Mucosa of descending colon (tissue), 3 donors: ENCODE measurements at regions not wholly inside any gene's neighbourhood (a gene's known extent, or its start where the extent isn't known, plus 50 kb on each side); places are given as distances from the start of the nearest gene placed in this dataset.
A peak's percentile ranks its signal among the peaks of the same experiment; 100 is the strongest.

Experiments
- ATAC-seq: fragments of 200-7000 bp; cut with Tn5 transposase; one replicate; pipeline ENCODE4 v1.9.1; 2020; ENCODE audit warnings: mild to moderate bottlenecking, moderate library complexity
- DNase-seq, 3 donors: peaks; one replicate each; pipeline ENCODE4 v3.0.0-alpha.2; 2020
- H3K36me3 ChIP-seq: fragments of 200-600 bp; one replicate; pipeline ENCODE4 v1.8.0; 2021; ENCODE audit warnings: low read depth, mild to moderate bottlenecking
- H3K4me1 ChIP-seq: fragments of 200-600 bp; one replicate; pipeline ENCODE4 v1.8.0; 2021; ENCODE audit warnings: low read depth, mild to moderate bottlenecking
- H3K4me3 ChIP-seq: fragments of 200-600 bp; one replicate; pipeline ENCODE4 v1.8.0; 2021; ENCODE audit warnings: mild to moderate bottlenecking
- H3K9me3 ChIP-seq: fragments of 200-600 bp; one replicate; pipeline ENCODE4 v1.8.0; 2021; ENCODE audit warnings: mild to moderate bottlenecking
- intact Hi-C, 2 donors: fragments of 100-400 bp; cut with DNase I in 1 of 2; cut with micrococcal nuclease in 1 of 2; formaldehyde crosslinking; loops; one replicate each; pipeline versions ENCODE4 v1.11.0 to v1.11.1; 2022; cut with DNase I, micrococcal nuclease
- TF ChIP-seq, protein P1 (sequence below): fragments of 200-600 bp; IDR thresholded peaks from one replicate; pipeline ENCODE4 v1.8.0; 2022; ENCODE audit warnings: antibody characterized with exemption, mild to moderate bottlenecking
- donor health status: DM: no; HTN: no; CAD: no; lungs with moderate emphysema.
- donor health status: DM: no; HTN: no; CAD: no.
- donor health status: DM: no; HTN: yes; CAD: no.

DNA sequence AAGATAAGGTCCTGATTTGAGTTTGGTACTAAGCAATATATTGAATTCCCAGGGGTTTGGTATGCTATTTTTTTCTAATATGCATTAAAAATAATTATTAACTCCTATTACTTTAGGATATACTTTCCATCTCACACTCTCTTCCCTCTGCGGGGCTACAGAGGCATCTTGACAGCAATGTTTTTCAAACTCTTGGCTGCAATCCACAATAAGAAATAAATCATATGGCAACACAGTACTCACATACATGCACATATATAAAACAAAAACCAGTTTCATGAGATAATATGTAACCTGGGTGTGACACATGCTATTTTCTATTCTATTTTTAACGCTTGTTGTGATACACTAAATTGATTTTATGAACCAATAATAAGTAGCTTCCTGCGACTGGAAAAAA is 189.5 kb downstream of the UNC5CL start:
- ATAC-seq = no peak
- TF ChIP-seq, protein P1, sequence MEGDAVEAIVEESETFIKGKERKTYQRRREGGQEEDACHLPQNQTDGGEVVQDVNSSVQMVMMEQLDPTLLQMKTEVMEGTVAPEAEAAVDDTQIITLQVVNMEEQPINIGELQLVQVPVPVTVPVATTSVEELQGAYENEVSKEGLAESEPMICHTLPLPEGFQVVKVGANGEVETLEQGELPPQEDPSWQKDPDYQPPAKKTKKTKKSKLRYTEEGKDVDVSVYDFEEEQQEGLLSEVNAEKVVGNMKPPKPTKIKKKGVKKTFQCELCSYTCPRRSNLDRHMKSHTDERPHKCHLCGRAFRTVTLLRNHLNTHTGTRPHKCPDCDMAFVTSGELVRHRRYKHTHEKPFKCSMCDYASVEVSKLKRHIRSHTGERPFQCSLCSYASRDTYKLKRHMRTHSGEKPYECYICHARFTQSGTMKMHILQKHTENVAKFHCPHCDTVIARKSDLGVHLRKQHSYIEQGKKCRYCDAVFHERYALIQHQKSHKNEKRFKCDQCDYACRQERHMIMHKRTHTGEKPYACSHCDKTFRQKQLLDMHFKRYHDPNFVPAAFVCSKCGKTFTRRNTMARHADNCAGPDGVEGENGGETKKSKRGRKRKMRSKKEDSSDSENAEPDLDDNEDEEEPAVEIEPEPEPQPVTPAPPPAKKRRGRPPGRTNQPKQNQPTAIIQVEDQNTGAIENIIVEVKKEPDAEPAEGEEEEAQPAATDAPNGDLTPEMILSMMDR = no peak
- Histone ChIP-seq H3K36me3 (no peaks in the 10 kb centered on the region), H3K4me3 (no peak overlapping the region), H3K4me1 (no peaks in the 10 kb centered on the region), H3K9me3 (no peaks in the 10 kb centered on the region)
- DNase-seq = no peak
- intact Hi-C loops = no loop called here

DNA sequence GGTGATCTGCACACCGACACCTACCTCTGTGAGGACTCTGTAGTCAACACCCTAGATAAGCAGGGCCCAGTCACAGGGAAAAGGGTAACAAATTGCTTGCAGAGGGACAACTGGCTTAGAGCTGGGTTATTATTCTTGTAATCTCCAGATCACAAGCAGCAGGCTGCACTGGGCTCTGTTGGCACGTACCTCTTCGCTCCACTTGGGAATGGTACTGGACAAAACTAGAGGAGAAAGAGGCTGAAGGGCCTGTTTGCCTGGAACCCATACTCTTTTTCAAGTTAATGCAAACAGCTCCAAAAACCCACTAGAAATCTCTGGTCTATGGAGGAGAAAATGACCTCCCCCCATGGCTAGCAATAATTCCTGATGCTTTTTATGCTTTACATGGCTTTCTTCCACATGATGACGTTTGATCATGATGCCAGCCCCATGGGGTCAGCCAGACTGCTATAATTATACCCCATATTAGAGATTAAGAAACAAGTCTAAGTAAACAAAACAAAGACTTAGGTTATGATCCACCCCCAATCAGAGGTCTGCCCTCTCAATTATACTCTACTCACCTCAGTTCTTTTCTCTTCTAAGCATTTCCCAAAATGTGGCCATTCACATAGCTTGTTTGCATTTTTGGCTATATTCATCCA is 190.0 kb downstream of the UNC5CL start:
- Histone ChIP-seq H3K9me3 (no peaks in the 10 kb centered on the region), H3K4me1 (no peaks in the 10 kb centered on the region), H3K36me3 (no peaks in the 10 kb centered on the region), H3K4me3 (no peak overlapping the region)
- TF ChIP-seq, protein P1 = no peak
- DNase-seq (no peak), ATAC-seq (no peak)
- intact Hi-C loops = no loop called here

DNA sequence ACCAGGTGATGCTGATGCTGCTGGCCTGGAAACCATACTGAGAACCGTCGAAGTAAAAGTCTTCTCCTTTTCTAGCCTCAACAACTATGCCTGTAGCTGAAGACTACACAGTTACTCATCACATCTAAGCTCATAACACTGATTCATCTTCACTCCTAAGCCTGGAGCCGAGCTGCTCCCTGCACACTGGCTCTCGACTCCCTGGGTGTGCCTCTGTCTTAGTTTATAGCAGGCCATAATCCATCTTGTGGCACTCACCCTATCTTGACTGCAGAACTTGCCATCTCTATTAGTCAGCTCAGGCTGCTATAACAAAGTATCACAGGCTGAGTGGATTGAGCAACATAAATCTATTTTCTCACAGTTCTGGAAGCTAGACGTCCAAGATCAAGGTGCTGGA is 191.0 kb downstream of the UNC5CL start:
- H3K4me3 ChIP-seq = no peak overlapping the region
- ATAC-seq = peak; percentile 95
- DNase-seq = peak in 1 of 3 donors; percentile 33
- intact Hi-C loops = no loop called here
- H3K36me3 ChIP-seq = no peaks in the 10 kb centered on the region
- TF ChIP-seq, protein P1 = no peak
- H3K4me1 ChIP-seq = no peaks in the 10 kb centered on the region
- H3K9me3 ChIP-seq = no peaks in the 10 kb centered on the region

DNA sequence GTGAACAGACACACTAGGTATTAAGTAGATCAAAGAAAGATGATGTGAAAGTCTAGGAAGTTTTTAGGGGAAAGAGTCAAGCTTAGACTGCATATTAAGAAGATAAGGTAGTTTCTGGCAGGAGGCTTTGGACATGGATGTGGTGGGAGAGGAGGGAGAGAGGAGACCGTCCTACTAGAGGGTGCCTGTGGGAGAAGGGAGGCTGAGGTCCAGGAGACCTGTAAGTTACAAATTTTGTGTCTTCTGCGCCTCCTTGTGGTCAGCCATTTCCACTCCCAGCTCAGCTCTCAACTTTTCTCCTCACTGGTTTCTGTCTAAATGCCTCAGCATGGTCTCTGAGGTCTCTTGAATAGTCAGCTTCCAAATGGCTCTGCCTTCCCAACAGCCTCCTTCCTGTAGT is 193.5 kb downstream of the UNC5CL start:
- Histone ChIP-seq H3K36me3 (no peaks in the 10 kb centered on the region), H3K4me1 (no peaks in the 10 kb centered on the region), H3K9me3 (no peaks in the 10 kb centered on the region), H3K4me3 (no peak overlapping the region)
- intact Hi-C loops = no loop called here
- DNase-seq (peak in 1 of 3 donors; percentile 61), ATAC-seq (peak; percentile 37)
- TF ChIP-seq, protein P1 = no peak

DNA sequence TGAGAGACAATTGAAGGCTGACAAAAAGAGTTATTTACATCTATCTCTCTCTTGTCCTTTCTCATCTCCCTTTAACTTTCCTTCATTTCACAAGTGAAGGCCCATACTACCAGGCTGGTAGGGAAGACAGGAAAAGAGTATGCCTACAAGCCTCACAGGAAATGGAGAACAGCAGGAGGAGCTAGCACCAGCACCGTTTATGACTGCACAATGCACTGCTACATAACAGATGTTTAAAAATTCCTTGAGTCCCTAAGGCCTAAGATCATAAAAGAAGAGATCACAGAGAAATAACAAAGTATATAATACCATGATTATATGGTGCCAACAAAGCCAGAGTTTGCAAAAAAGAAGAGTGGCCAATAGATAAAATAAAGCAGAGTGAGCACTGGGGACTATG is 194.8 kb downstream of the UNC5CL start:
- Histone ChIP-seq H3K36me3 (no peaks in the 10 kb centered on the region), H3K4me1 (no peaks in the 10 kb centered on the region), H3K9me3 (no peaks in the 10 kb centered on the region), H3K4me3 (no peak overlapping the region)
- DNase-seq (no peak), ATAC-seq (peak; percentile 31)
- TF ChIP-seq, protein P1 = no peak
- intact Hi-C loops = no loop called here

DNA sequence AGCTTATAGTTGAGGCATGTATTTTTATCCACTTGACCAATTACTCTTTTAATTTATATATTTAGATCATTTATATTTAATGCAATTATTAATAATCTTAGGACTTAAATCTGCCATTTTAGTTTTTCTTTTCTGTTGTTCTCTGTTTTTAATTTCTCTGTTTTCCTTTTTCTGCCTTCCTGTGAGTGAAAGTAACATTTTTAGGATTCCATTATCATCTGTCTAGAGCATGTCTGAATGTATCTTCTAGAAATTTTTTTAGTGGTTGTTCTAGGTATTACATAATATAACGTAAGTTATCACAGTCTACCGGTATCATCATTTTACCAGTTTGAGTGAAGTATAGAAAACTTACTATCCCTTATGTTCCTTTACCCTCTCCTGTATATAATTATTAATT is 197.3 kb downstream of the UNC5CL start:
- no peaks in the 10 kb centered on the region for H3K9me3 ChIP-seq
- no peak overlapping the region for H3K4me3 ChIP-seq
- ATAC-seq = no peak
- TF ChIP-seq, protein P1 = no peak
- intact Hi-C loops = no loop called here
- no peak for DNase-seq
- H3K4me1 ChIP-seq = no peaks in the 10 kb centered on the region
- no peaks in the 10 kb centered on the region for H3K36me3 ChIP-seq
